ENCODE measurements at regions not wholly inside any gene's neighbourhood (a gene's known extent, or its start where the extent isn't known, plus 50 kb on each side); places are given as distances from the start of the nearest gene placed in this dataset.

- no peak for DNase-seq
- Histone ChIP-seq H3K9me3 (no peaks in the 10 kb centered on the region), H3K4me3 (no peak overlapping the region), H3K4me1 (no peaks in the 10 kb centered on the region), H3K36me3 (ENCODE audit: insufficient read depth in 1 of 2, low read depth in 1 of 2) (no peaks in the 10 kb centered on the region), H3K27ac (no peak overlapping the region), H3K27me3 (ENCODE audit: insufficient read depth in 3 of 3, low read length in 2 of 3) (no peaks in the 10 kb centered on the region)
- intact Hi-C loops (cut with DNase I), result no loop called here
- no peak for TF ChIP-seq CTCF (IDR thresholded peaks at IDR 0.05)
- ATAC-seq, result no peak
These were observed 1310.0 kb upstream of the ZEB2 start for GRCh38 chr2:145829931-145830330.

GRCh38 chr2:145827235-145827634, 1307.3 kb upstream of the ZEB2 start:
- ATAC-seq (no peak), DNase-seq (no peak)
- Histone ChIP-seq H3K27me3 (ENCODE audit: insufficient read depth in 3 of 3, low read length in 2 of 3) (no peaks in the 10 kb centered on the region), H3K4me1 (no peaks in the 10 kb centered on the region), H3K27ac (no peak overlapping the region), H3K4me3 (no peak overlapping the region), H3K36me3 (ENCODE audit: insufficient read depth in 1 of 2, low read depth in 1 of 2) (no peaks in the 10 kb centered on the region), H3K9me3 (no peaks in the 10 kb centered on the region)
- intact Hi-C loops (cut with DNase I), result no loop called here
- no peak for TF ChIP-seq CTCF (IDR thresholded peaks at IDR 0.05)
- WGBS, 3 donors, result 84 to 87% (median 86%) methylated on average over 2 of the region's 2 CpGs

- DNase-seq (no peak), ATAC-seq (no peak)
- no peak overlapping the region for H3K4me3 ChIP-seq
- H3K36me3 ChIP-seq (ENCODE audit: insufficient read depth in 1 of 2, low read depth in 1 of 2), result no peaks in the 10 kb centered on the region
- WGBS, 3 donors, result 86 to 90% (median 89%) methylated on average over 3 of the region's 3 CpGs
- H3K27me3 ChIP-seq (ENCODE audit: insufficient read depth in 3 of 3, low read length in 2 of 3), result no peaks in the 10 kb centered on the region
- no peaks in the 10 kb centered on the region for H3K4me1 ChIP-seq
- no peaks in the 10 kb centered on the region for H3K9me3 ChIP-seq
- TF ChIP-seq CTCF (IDR thresholded peaks at IDR 0.05), result no peak
- intact Hi-C loops (cut with DNase I), result no loop called here
- H3K27ac ChIP-seq, result no peak overlapping the region
These were observed 1304.5 kb upstream of the ZEB2 start for GRCh38 chr2:145824384-145824783.

GRCh38 chr2:145822892-145823534, 1303.1 kb upstream of the ZEB2 start:
- no peaks in the 10 kb centered on the region for H3K36me3 ChIP-seq (ENCODE audit: insufficient read depth in 1 of 2, low read depth in 1 of 2)
- ATAC-seq (no peak), DNase-seq (no peak)
- WGBS, 3 donors, result 63 to 66% (median 65%) methylated on average over 2 of the region's 2 CpGs
- H3K27me3 ChIP-seq (ENCODE audit: insufficient read depth in 3 of 3, low read length in 2 of 3), result no peaks in the 10 kb centered on the region
- TF ChIP-seq CTCF (IDR thresholded peaks at IDR 0.05), result no peak
- no peaks in the 10 kb centered on the region for H3K9me3 ChIP-seq
- intact Hi-C loops (cut with DNase I), result no loop called here
- H3K4me1 ChIP-seq, result no peaks in the 10 kb centered on the region
- no peak overlapping the region for H3K4me3 ChIP-seq
- H3K27ac ChIP-seq, result no peak overlapping the region

GRCh38 chr2:145820651-145821050, 1300.7 kb upstream of the ZEB2 start:
- no peak for ATAC-seq
- intact Hi-C loops (cut with DNase I), result no loop called here

More at GRCh38 chr2:145820651-145821050, 1300.7 kb upstream of the ZEB2 start:
- H3K4me3 ChIP-seq, result no peak overlapping the region
- H3K36me3 ChIP-seq (ENCODE audit: insufficient read depth in 1 of 2, low read depth in 1 of 2), result no peaks in the 10 kb centered on the region
- no peaks in the 10 kb centered on the region for H3K27me3 ChIP-seq (ENCODE audit: insufficient read depth in 3 of 3, low read length in 2 of 3)
- no peaks in the 10 kb centered on the region for H3K4me1 ChIP-seq
- no peak for TF ChIP-seq CTCF (IDR thresholded peaks at IDR 0.05)
- no peaks in the 10 kb centered on the region for H3K9me3 ChIP-seq
- DNase-seq, result no peak
- no peak overlapping the region for H3K27ac ChIP-seq

Measured in psoas muscle (tissue), 7 donors.